HepG2 (cell line): ENCODE measurements at regions not wholly inside any gene's neighbourhood (a gene's known extent, or its start where the extent isn't known, plus 50 kb on each side); places are given as distances from the start of the nearest gene placed in this dataset.

Experiments used
- ELF1 ChIP-seq: sonication (generic); formaldehyde crosslinking; IDR thresholded peaks from 2 replicates; pipeline ENCODE4 v1.4.0; 2020; ENCODE audit warnings: missing genetic modification reagents
- KLF12 ChIP-seq: sonication (generic); formaldehyde crosslinking; IDR thresholded peaks from 2 replicates; pipeline ENCODE4 v1.4.0; 2020; ENCODE audit warnings: missing genetic modification reagents, borderline replicate concordance
- KLF6 ChIP-seq: IDR thresholded peaks from 2 replicates; pipeline ENCODE4 v1.8.0; 2016; ENCODE audit warnings: missing biosample characterization, missing genetic modification reagents
- MZF1 ChIP-seq: sonication (generic); formaldehyde crosslinking; IDR thresholded peaks from 2 replicates; pipeline ENCODE4 v1.8.1; 2023; ENCODE audit warnings: mild to moderate bottlenecking, missing genetic modification reagents, borderline replicate concordance
- NCOR1 ChIP-seq: fragments of 200-600 bp; sonication (generic); IDR thresholded peaks from 2 replicates; pipeline ENCODE4 v1.7.0; 2017; ENCODE audit warnings: antibody characterized with exemption, low read length, borderline replicate concordance
- NFE2L2 ChIP-seq: fragments of 150-350 bp; IDR thresholded peaks from 2 replicates; pipeline ENCODE4 v1.6.1; 2014; ENCODE audit warnings: low read length
- PRMT3 ChIP-seq: sonication (generic); formaldehyde crosslinking; IDR thresholded peaks from 2 replicates; pipeline ENCODE4 v1.8.1; 2022; ENCODE audit warnings: low read depth, mild to moderate bottlenecking, moderate library complexity, missing genetic modification reagents, borderline replicate concordance
- RAD21 ChIP-seq: fragments of 450-650 bp; formaldehyde crosslinking; IDR thresholded peaks from 2 replicates; pipeline ENCODE4 v1.5.0; 2020; ENCODE audit warnings: mild to moderate bottlenecking
- SMARCE1 ChIP-seq: fragments of 450-650 bp; IDR thresholded peaks from 2 replicates; pipeline ENCODE4 v1.6.1; 2017; ENCODE audit warnings: borderline replicate concordance
- TEAD3 ChIP-seq: optimal IDR thresholded peaks from 2 replicates; pipeline ENCODE3; 2016; ENCODE audit warnings: borderline replicate concordance
- XRCC5 ChIP-seq: fragments of 200-400 bp; formaldehyde crosslinking; optimal IDR thresholded peaks from 2 replicates; pipeline ENCODE3; 2017; ENCODE audit warnings: mild to moderate bottlenecking, low read length
- ZFP1 ChIP-seq: IDR thresholded peaks from 2 replicates; pipeline ENCODE4 v1.6.1; 2016
- ZIK1 ChIP-seq: sonication (generic); formaldehyde crosslinking; IDR thresholded peaks from 2 replicates; pipeline ENCODE4 v1.5.0; 2020; ENCODE audit warnings: mild to moderate bottlenecking, low read depth, missing genetic modification reagents, borderline replicate concordance
- ZNF207 ChIP-seq: fragments of 450-650 bp; IDR thresholded peaks from 2 replicates; pipeline ENCODE4 v1.6.1; 2016; ENCODE audit warnings: antibody characterized with exemption, borderline replicate concordance
- ZNF224 ChIP-seq: sonication (generic); formaldehyde crosslinking; IDR thresholded peaks from 2 replicates; pipeline ENCODE4 v1.5.0; 2020; ENCODE audit warnings: mild to moderate bottlenecking, missing genetic modification reagents
- ZNF333 ChIP-seq: sonication (generic); formaldehyde crosslinking; IDR thresholded peaks from 2 replicates; pipeline ENCODE4 v1.4.0; 2020; ENCODE audit warnings: mild to moderate bottlenecking, missing genetic modification reagents, borderline replicate concordance
- ZNF619 ChIP-seq: sonication (generic); formaldehyde crosslinking; IDR thresholded peaks from 2 replicates; pipeline ENCODE4 v1.4.0; 2020; ENCODE audit warnings: mild to moderate bottlenecking, missing genetic modification reagents
- ZNF629 ChIP-seq: sonication (generic); formaldehyde crosslinking; conservative IDR thresholded peaks from 2 replicates; pipeline ENCODE4 v1.5.0; 2020; ENCODE audit warnings: missing genetic modification reagents
- ZNF83 ChIP-seq: sonication (generic); formaldehyde crosslinking; IDR thresholded peaks from 2 replicates; pipeline ENCODE4 v1.4.0; 2020; ENCODE audit warnings: missing genetic modification reagents, mild to moderate bottlenecking, borderline replicate concordance
- ZSCAN30 ChIP-seq: sonication (generic); formaldehyde crosslinking; IDR thresholded peaks from 2 replicates; pipeline ENCODE4 v1.5.0; 2020; ENCODE audit warnings: mild to moderate bottlenecking, missing genetic modification reagents
- TF ChIP-seq, protein P1 (sequence below): sonication (generic); formaldehyde crosslinking; IDR thresholded peaks from 2 replicates; pipeline ENCODE4 v1.4.0; 2020; ENCODE audit warnings: mild to moderate bottlenecking, missing genetic modification reagents
- TF ChIP-seq, protein P2 (sequence below): sonication (generic); formaldehyde crosslinking; IDR thresholded peaks from 2 replicates; pipeline ENCODE4 v1.8.1; 2023; ENCODE audit warnings: mild to moderate bottlenecking, moderate library complexity, missing genetic modification reagents
- TF ChIP-seq, protein P3 (sequence below): sonication (generic); formaldehyde crosslinking; IDR thresholded peaks from 2 replicates; pipeline ENCODE4 v1.4.0; 2020; ENCODE audit warnings: missing genetic modification reagents
- TF ChIP-seq, protein P4 (sequence below): sonication (generic); formaldehyde crosslinking; conservative IDR thresholded peaks from 2 replicates; pipeline ENCODE4 v1.4.0; 2020; ENCODE audit warnings: missing genetic modification reagents

DNA sequence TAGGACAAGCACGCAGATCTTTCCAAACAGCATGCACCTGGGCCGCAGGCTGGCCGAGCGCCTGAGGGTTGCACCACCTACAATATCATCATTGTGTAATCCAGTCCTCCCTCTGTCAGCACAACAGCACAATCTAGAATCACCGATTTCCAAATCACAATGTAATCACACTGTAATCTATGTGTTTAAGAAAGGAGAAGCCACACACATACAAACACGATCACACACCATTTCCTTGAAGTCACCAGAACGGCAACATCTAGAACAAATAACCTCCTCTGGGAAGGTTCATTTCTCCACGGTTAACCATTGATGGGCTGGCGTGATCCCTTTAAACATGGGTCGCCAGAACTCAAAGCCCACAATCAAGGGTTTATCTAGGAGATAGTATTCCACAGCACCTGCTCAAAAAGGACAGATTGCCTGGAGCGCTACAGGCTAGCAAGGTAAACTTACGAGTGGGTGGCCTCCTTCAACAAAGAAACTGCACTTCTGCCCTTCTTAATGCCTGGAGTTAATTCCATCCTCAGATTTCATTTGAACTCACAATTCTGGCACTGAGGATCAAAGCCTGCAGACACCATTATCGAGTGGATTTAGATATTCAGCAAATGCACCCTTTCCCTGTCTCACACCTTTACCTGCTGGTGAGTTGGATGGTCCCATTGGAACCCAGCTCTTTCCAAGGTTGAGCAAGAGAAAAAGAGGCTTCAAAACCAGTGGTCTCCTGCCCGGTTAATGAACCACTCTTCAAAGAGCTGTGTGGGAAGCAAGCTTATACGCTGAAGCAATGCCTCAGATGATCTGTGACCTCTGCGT is 83.8 kb upstream of the FOXQ1 start (continued):
- TF ChIP-seq, protein P1, sequence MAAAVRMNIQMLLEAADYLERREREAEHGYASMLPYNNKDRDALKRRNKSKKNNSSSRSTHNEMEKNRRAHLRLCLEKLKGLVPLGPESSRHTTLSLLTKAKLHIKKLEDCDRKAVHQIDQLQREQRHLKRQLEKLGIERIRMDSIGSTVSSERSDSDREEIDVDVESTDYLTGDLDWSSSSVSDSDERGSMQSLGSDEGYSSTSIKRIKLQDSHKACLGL: no peak; the same call in none of the 2 replicates
- no peak for TF ChIP-seq MZF1 (CRISPR knock-in tag)
- 0 out of 2 replicates have a peak, but pooled peaks have one; percentile 59 for TF ChIP-seq ZNF333 (CRISPR knock-in tag)
- no peak; the same call in 1 of the 2 replicates for TF ChIP-seq KLF12 (CRISPR knock-in tag)
- TF ChIP-seq, protein P2, sequence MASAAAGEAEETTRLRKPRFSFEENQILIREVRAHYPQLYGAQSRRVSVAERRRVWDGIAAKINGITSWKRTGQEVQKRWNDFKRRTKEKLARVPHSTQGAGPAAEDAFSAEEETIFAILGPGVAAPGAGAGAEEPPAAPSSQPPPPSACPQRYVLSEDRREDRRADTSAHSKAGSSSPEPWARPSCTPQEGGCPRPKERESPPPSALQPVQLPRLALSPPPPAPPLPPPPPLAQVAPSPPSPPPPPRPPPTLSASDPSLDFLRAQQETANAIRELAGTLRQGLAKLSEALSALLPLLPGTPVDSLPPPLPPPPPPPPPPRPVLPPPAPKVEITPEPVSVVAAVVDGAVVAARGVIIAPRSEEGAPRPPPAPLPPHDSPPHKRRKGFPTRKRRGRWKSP (CRISPR knock-in tag): peak; percentile 88
- TF ChIP-seq NFE2L2: no peak
- TF ChIP-seq, protein P3, sequence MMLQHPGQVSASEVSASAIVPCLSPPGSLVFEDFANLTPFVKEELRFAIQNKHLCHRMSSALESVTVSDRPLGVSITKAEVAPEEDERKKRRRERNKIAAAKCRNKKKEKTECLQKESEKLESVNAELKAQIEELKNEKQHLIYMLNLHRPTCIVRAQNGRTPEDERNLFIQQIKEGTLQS (CRISPR knock-in tag): peak; percentile 69
- peak; percentile 88 for TF ChIP-seq TEAD3 (CRISPR knock-in tag)
- TF ChIP-seq ZNF629: 0 out of 2 replicates have a peak, but pooled peaks have one; percentile 44
- TF ChIP-seq ZNF207: no peak
- no peak for TF ChIP-seq ZSCAN30 (CRISPR knock-in tag)
- TF ChIP-seq NCOR1: peak; percentile 64
- TF ChIP-seq KLF6 (CRISPR knock-in tag): peak; percentile 78; the same call in 1 of the 2 replicates
- TF ChIP-seq, protein P4, sequence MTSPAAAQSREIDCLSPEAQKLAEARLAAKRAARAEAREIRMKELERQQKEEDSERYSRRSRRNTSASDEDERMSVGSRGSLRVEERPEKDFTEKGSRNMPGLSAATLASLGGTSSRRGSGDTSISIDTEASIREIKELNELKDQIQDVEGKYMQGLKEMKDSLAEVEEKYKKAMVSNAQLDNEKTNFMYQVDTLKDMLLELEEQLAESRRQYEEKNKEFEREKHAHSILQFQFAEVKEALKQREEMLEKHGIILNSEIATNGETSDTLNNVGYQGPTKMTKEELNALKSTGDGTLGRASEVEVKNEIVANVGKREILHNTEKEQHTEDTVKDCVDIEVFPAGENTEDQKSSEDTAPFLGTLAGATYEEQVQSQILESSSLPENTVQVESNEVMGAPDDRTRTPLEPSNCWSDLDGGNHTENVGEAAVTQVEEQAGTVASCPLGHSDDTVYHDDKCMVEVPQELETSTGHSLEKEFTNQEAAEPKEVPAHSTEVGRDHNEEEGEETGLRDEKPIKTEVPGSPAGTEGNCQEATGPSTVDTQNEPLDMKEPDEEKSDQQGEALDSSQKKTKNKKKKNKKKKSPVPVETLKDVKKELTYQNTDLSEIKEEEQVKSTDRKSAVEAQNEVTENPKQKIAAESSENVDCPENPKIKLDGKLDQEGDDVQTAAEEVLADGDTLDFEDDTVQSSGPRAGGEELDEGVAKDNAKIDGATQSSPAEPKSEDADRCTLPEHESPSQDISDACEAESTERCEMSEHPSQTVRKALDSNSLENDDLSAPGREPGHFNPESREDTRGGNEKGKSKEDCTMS (CRISPR knock-in tag): no peak
- TF ChIP-seq ZFP1: peak; percentile 69; the same call in 1 of the 2 replicates
- no peak for TF ChIP-seq ZNF83 (CRISPR knock-in tag)
- TF ChIP-seq ZNF224 (CRISPR knock-in tag): peak; percentile 92; the same call in 1 of the 2 replicates
- no peak for TF ChIP-seq ELF1 (CRISPR knock-in tag)
- no peak; the same call in 1 of the 2 replicates for TF ChIP-seq ZIK1 (CRISPR knock-in tag)
- TF ChIP-seq RAD21: peak; percentile 48
- no peak for TF ChIP-seq SMARCE1
- TF ChIP-seq XRCC5: peak; percentile 55
- no peak for TF ChIP-seq PRMT3
- 0 out of 2 replicates have a peak, but pooled peaks have one; percentile 11 for TF ChIP-seq ZNF619
